Heart right ventricle (tissue), 16 donors: ENCODE measurements at regions not wholly inside any gene's neighbourhood (a gene's known extent, or its start where the extent isn't known, plus 50 kb on each side); places are given as distances from the start of the nearest gene placed in this dataset.
A peak's percentile ranks its signal among the peaks of the same experiment; 100 is the strongest.

ENCODE experiments used
- ATAC-seq, 8 donors: fragments of 200-7000 bp; cut with Tn5 transposase; one replicate each; pipeline ENCODE4 v1.9.1; 2020; ENCODE audit warnings: mild to moderate bottlenecking in 8 of 8, moderate library complexity in 8 of 8, moderate number of reproducible peaks in 1 of 8
- DNase-seq, 2 donors: peaks; one replicate each; pipeline ENCODE4 v3.0.0-alpha.2; 2020
- H3K27ac ChIP-seq, 10 donors: fragments of 200-600 bp; sonication (generic) in 2 of 10; one replicate each; pipeline versions ENCODE4 v1.5.0 to v1.8.0; 2020 to 2022; ENCODE audit warnings: mild to moderate bottlenecking in 3 of 10
- H3K27me3 ChIP-seq, 7 donors: fragments of 200-600 bp; one replicate each; pipeline ENCODE4 v1.8.0; 2021 to 2022; ENCODE audit warnings: mild to moderate bottlenecking in 2 of 7
- H3K36me3 ChIP-seq, 9 donors: fragments of 200-600 bp; sonication (generic) in 1 of 9; one replicate each; pipeline versions ENCODE4 v1.5.0 to v1.8.0; 2020 to 2022; ENCODE audit warnings: mild to moderate bottlenecking in 2 of 9
- H3K4me1 ChIP-seq, 9 donors: fragments of 200-600 bp; sonication (generic) in 1 of 9; one replicate each; pipeline versions ENCODE4 v1.5.0 to v1.8.0; 2020 to 2022; ENCODE audit warnings: mild to moderate bottlenecking in 4 of 9
- H3K4me3 ChIP-seq, 10 donors: fragments of 200-600 bp; sonication (generic) in 2 of 10; one replicate each; pipeline versions ENCODE4 v1.5.0 to v1.8.0; 2020 to 2022; ENCODE audit warnings: mild to moderate bottlenecking in 7 of 10, moderate library complexity in 2 of 10
- H3K9me3 ChIP-seq, 11 donors: fragments of 200-600 bp in 10 of 11; sonication (generic) in 2 of 11; one replicate each; pipeline versions ENCODE4 v1.5.0 to v1.8.0; 2013 to 2022; ENCODE audit warnings: mild to moderate bottlenecking in 2 of 11, control low read depth in 1 of 11, moderate library complexity in 1 of 11
- WGBS, 2 donors: extraction: QIAGEN DNeasy Blood & Tissue Kit; methylation state at CpG; one replicate each; pipeline ENCODE4 v1.1.7; 2013; ENCODE audit warnings: inconsistent platforms in 1 of 2; 5-methylcytosine and 5-hydroxymethylcytosine counted together
- intact Hi-C, 10 donors: fragments of 100-400 bp; cut with DNase I; formaldehyde crosslinking; loops; one replicate each; pipeline versions ENCODE4 v1.11.1 to v1.14.2; 2022
- TF ChIP-seq, protein P1 (sequence below), 9 donors: fragments of 200-600 bp; sonication (generic) in 2 of 9; IDR thresholded peaks; one replicate each; pipeline versions ENCODE4 v1.5.0 to v1.8.0; 2021 to 2022; ENCODE audit warnings: antibody characterized with exemption in 9 of 9, mild to moderate bottlenecking in 5 of 9, moderate library complexity in 1 of 9
- donor health status: Arrhythmogenic right ventricular cardiomyopathy.
- donor health status: ischemic (EF 13 %, LVEDD 7.1; RV severe dilation, severe dysfunction).
- donor health status: healthy with polysubstance abuse.
- donor health status: DM: no; HTN: yes; CAD: no.
- donor health status: DM: no; HTN: no; CAD: no.
- donor health status: ischemic (EF 25% LVEDD 6.9; RV normal size, moderate dysfunction).
- donor health status: ischemic (EF 25% LVEDD 5.7; RV mildly dilated, moderate dysfunction).
- donor health status: healthy.
- donor health status: DM: yes; HTN: yes; CAD: no.
- donor health status: Ischemic cardiomyopathy.
- donor health status: ischemic (EF 35%, LVEDD 5.7; RV mildly dilated, moderate dysfunction).
- donor health status: nonischemic (EF 11% LVEDD 7.7; RV severe dilation, severe dysfunction).
- donor health status: DM: yes; HTN: yes; CAD: no.
- donor health status: PGD.
- donor health status: ischemic (EF 29% LVEDD 5.4; RV normal size, mild dysfunction).
- donor health status: nonischemic (EF 23%, LVEDD 6.1; RV moderate dilation, normal function).

DNA sequence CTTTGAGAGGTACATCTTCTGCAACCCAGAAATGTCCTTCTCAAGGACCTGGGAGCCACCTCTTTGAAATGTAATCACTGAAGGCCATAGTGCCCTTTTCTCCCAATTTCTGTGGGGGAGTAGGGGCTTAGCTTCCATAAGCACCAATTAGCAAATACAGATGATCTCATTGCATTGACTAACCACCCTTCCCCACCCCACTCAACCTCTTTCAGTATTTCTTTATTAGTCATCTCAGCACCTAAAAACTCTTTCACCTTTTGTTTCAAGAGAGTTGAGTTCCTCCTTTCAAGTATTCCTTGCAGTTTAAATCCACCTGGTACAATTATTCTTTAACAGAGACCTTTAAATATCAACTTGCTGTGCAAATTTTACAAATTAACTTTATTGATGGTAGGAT is 1011.8 kb upstream of the CDH2 start:
- DNase-seq (no peak), ATAC-seq (no peak)
- H3K4me1 ChIP-seq: no peaks in the 10 kb centered on the region
- H3K36me3 ChIP-seq: no peaks in the 10 kb centered on the region
- no peak overlapping the region for H3K4me3 ChIP-seq
- H3K27me3 ChIP-seq: no peaks in the 10 kb centered on the region
- TF ChIP-seq, protein P1, sequence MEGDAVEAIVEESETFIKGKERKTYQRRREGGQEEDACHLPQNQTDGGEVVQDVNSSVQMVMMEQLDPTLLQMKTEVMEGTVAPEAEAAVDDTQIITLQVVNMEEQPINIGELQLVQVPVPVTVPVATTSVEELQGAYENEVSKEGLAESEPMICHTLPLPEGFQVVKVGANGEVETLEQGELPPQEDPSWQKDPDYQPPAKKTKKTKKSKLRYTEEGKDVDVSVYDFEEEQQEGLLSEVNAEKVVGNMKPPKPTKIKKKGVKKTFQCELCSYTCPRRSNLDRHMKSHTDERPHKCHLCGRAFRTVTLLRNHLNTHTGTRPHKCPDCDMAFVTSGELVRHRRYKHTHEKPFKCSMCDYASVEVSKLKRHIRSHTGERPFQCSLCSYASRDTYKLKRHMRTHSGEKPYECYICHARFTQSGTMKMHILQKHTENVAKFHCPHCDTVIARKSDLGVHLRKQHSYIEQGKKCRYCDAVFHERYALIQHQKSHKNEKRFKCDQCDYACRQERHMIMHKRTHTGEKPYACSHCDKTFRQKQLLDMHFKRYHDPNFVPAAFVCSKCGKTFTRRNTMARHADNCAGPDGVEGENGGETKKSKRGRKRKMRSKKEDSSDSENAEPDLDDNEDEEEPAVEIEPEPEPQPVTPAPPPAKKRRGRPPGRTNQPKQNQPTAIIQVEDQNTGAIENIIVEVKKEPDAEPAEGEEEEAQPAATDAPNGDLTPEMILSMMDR (IDR thresholded peaks at IDR 0.05): no peak
- intact Hi-C loops: no loop called here
- no peaks in the 10 kb centered on the region for H3K9me3 ChIP-seq
- no peak overlapping the region for H3K27ac ChIP-seq

DNA sequence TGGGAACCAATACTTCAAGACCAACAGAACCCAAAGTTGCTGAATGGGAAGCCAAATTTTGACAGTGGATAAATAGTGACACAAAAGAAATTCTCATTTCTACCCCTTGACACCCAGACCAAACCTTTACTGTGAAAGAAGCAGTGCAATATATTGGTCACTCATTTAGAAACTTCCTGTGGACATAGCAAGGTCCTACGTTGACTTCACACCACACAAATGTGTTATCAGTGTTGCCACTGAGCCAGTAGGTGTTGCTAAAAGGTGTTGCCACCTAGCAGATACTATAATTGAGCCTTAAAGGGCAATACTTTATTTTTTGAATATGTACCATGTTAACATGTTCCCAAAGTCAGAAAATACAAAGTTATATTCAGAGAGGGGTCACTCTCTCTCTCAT is 1008.9 kb upstream of the CDH2 start:
- no peak overlapping the region for H3K27ac ChIP-seq

DNA sequence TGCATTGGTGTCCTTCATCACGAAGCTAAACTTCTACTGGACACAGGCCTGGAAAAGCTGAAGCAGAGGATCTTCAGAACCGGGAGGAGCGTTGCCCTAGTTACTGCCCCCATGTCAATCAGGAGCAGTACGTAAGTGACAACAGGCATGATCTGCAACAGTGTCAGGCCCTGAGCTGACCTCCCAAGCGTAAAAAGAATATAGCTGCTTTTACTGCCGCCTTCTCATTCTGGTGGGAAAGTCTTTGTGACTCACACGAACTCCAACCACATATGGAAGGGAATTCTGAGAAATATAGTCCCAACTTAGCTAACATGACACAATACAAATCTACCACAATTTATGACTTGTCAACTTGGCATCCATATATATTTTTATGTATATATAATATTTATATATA is 1007.7 kb upstream of the CDH2 start:
- H3K36me3 ChIP-seq: no peaks in the 10 kb centered on the region
- intact Hi-C loops: no loop called here
- H3K4me3 ChIP-seq: no peak overlapping the region
- TF ChIP-seq, protein P1 (IDR thresholded peaks at IDR 0.05): no peak
- peaks cover 0 to 9% (median 0%) of the 10 kb centered on the region in 9 donors for H3K4me1 ChIP-seq
- no peak overlapping the region for H3K27ac ChIP-seq
- no peak for ATAC-seq
- H3K9me3 ChIP-seq: no peaks in the 10 kb centered on the region
- WGBS, 2 donors: 81 to 83% methylated on average over 7 of the region's 7 CpGs
- no peaks in the 10 kb centered on the region for H3K27me3 ChIP-seq
- no peak for DNase-seq

More for the DNA sequence above, 1008.9 kb upstream of the CDH2 start:
- intact Hi-C loops: no loop called here
- TF ChIP-seq, protein P1 (IDR thresholded peaks at IDR 0.05): no peak
- Histone ChIP-seq H3K36me3 (no peaks in the 10 kb centered on the region), H3K27me3 (no peaks in the 10 kb centered on the region), H3K4me3 (no peak overlapping the region), H3K4me1 (peaks cover 0 to 9% (median 0%) of the 10 kb centered on the region in 9 donors), H3K9me3 (no peaks in the 10 kb centered on the region)
- no peak for ATAC-seq
- WGBS, 2 donors: 32 to 42% methylated on average over 1 of the region's 1 CpG
- DNase-seq: no peak

DNA sequence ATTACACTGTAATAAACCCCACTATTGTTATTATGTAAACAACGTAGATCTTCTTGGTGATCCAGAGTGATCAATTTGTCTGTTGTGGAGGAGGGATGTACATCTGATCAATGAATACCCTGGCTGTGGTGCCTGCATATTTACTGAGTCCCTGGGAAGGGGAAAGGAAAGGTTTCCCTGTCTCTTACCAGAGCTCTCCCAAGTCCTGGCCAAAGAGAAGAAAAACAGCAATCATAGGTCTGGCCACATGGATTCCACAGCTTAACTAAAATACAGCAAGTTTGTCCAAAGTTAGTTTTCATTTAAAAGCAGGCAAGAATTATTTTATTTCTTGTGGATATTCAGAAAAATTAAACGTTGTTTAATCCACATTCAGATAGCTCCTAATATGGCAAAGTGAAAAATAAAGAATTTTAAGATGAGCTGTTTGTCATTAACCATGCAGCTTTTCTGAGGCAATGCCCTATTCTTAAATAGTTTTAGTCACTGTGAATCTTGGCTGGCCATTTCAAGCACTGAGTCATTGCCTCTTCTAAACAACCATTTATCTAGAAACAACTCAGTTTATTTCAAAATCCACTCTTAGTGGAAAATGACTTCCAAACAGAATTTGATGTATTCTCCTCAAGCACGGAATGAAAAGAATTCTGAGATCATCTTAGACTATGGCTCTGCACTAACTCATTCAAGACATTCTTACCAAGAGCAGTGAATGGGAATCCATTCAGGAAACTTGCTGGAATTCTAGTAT is 1004.4 kb upstream of the CDH2 start:
- H3K9me3 ChIP-seq: no peaks in the 10 kb centered on the region
- intact Hi-C loops: no loop called here
- TF ChIP-seq, protein P1 (IDR thresholded peaks at IDR 0.05): no peak
- DNase-seq (no peak), ATAC-seq (peak in 7 of 8 donors; percentile 55 to 86 (median 75))
- WGBS, 2 donors: 51 to 60% methylated on average over 3 of the region's 3 CpGs
- H3K27me3 ChIP-seq: no peaks in the 10 kb centered on the region
- H3K36me3 ChIP-seq: no peaks in the 10 kb centered on the region
- no peak overlapping the region for H3K4me3 ChIP-seq
- H3K4me1 ChIP-seq: peaks cover 0 to 9% (median 0%) of the 10 kb centered on the region in 9 donors
- H3K27ac ChIP-seq: peak overlapping the region in 7 of 10 donors; percentile 18 to 70 (median 44)
